ENCODE measurements at regions not wholly inside any gene's neighbourhood (a gene's known extent, or its start where the extent isn't known, plus 50 kb on each side); places are given as distances from the start of the nearest gene placed in this dataset.

- TF ChIP-seq CTCF (IDR thresholded peaks at IDR 0.05) (no peak), POLR2A (IDR thresholded peaks at IDR 0.05) (no peak)
Observed at GRCh38 chr17:68670967-68671693, 70.0 kb upstream of the FAM20A start.

All from adrenal gland (tissue), 5 donors.